Common myeloid progenitor, CD34-positive (primary cell): ENCODE measurements at regions not wholly inside any gene's neighbourhood (a gene's known extent, or its start where the extent isn't known, plus 50 kb on each side); places are given as distances from the start of the nearest gene placed in this dataset.

Experiments
- CTCF ChIA-PET: fragments of 350-600 bp; sonication (Branson Sonifier 250); formaldehyde crosslinking; loops from one replicate; lab custom pipeline; 2021; ENCODE audit warnings: antibody characterized with exemption; lab: Charles Lee
- POLR2A ChIA-PET: fragments of 350-600 bp; sonication (Branson Sonifier 250); formaldehyde crosslinking; loops from one replicate; lab custom pipeline; 2021; ENCODE audit warnings: antibody characterized with exemption; lab: Charles Lee
- DNase-seq, 3 donors: peaks; one replicate each; pipeline versions ENCODE4 v3.0.0 to v3.0.0-alpha.2; 2013
- H3K27ac ChIP-seq, 2 experiments: 1 replicate in 1 of 2; 2 replicates in 1 of 2; pipeline ENCODE4 v1.7.0; 2013; ENCODE audit warnings: inconsistent platforms in 2 of 2, low read length in 2 of 2, mild to moderate bottlenecking in 2 of 2, low read depth in 1 of 2, moderate library complexity in 1 of 2; ENCODE audit not compliant: severe bottlenecking in 2 of 2, insufficient read depth in 1 of 2, poor library complexity in 1 of 2
- H3K27me3 ChIP-seq, 5 experiments: replicated peaks in 2 of 5; 1 replicate in 3 of 5; 2 replicates in 2 of 5; pipeline versions ENCODE4 v1.6.1 to v1.7.0; 2013; ENCODE audit warnings: low read length in 4 of 5, mild to moderate bottlenecking in 2 of 5, moderate library complexity in 2 of 5, inconsistent platforms in 1 of 5; ENCODE audit not compliant: insufficient read depth in 5 of 5, control insufficient read depth in 4 of 5
- H3K36me3 ChIP-seq, 4 experiments: 1 replicate in 2 of 4; 2 replicates in 2 of 4; pipeline versions ENCODE4 v1.6.1 to v1.7.0; 2013; ENCODE audit warnings: low read length in 3 of 4, control low read depth in 1 of 4, mild to moderate bottlenecking in 1 of 4; ENCODE audit not compliant: control insufficient read depth in 4 of 4, insufficient read depth in 4 of 4
- H3K4me1 ChIP-seq, 4 experiments: 1 replicate in 3 of 4; 2 replicates in 1 of 4; pipeline versions ENCODE4 v1.6.1 to v1.7.1; 2013; ENCODE audit warnings: low read length in 3 of 4, mild to moderate bottlenecking in 3 of 4, control low read depth in 1 of 4, inconsistent platforms in 1 of 4, moderate library complexity in 1 of 4; ENCODE audit not compliant: control insufficient read depth in 4 of 4, insufficient read depth in 4 of 4; ENCODE audit errors: control extremely low read depth in 1 of 4
- H3K4me3 ChIP-seq, 7 experiments: 1 replicate in 4 of 7; 2 replicates in 3 of 7; pipeline versions ENCODE4 v1.5.1 to v1.7.0; 2013; ENCODE audit warnings: mild to moderate bottlenecking in 7 of 7, low read length in 6 of 7, moderate library complexity in 6 of 7, inconsistent platforms in 2 of 7, low read depth in 2 of 7, control low read depth in 1 of 7; ENCODE audit not compliant: insufficient read depth in 4 of 7, control insufficient read depth in 1 of 7; ENCODE audit errors: extremely low read depth in 1 of 7
- H3K9me3 ChIP-seq, 5 experiments: 1 replicate in 4 of 5; 2 replicates in 1 of 5; pipeline versions ENCODE4 v1.6.1 to v1.7.1; 2013; ENCODE audit warnings: low read length in 4 of 5, mild to moderate bottlenecking in 2 of 5, inconsistent platforms in 1 of 5, low read depth in 1 of 5, moderate library complexity in 1 of 5; ENCODE audit not compliant: control insufficient read depth in 4 of 5, insufficient read depth in 2 of 5; ENCODE audit errors: control extremely low read depth in 1 of 5
- WGBS: methylation state at CpG from one replicate; pipeline ENCODE4 v1.1.5; 2013; ENCODE audit not compliant: insufficient coverage; 5-methylcytosine and 5-hydroxymethylcytosine counted together

GRCh38 chr3:68287101-68287500 is 632.7 kb upstream of the SUCLG2 start:
- ChIA-PET CTCF (no interaction called here), POLR2A (no interaction called here)
- no peaks in the 10 kb centered on the region for H3K9me3 ChIP-seq
- H3K27ac ChIP-seq, result no peak overlapping the region
- 84% methylated on average over 7 of the region's 8 CpGs for WGBS
- H3K4me3 ChIP-seq, result no peak overlapping the region
- DNase-seq, result no peak
- no peaks in the 10 kb centered on the region for H3K27me3 ChIP-seq
- no peaks in the 10 kb centered on the region for H3K4me1 ChIP-seq
- H3K36me3 ChIP-seq, result no peaks in the 10 kb centered on the region

DNA sequence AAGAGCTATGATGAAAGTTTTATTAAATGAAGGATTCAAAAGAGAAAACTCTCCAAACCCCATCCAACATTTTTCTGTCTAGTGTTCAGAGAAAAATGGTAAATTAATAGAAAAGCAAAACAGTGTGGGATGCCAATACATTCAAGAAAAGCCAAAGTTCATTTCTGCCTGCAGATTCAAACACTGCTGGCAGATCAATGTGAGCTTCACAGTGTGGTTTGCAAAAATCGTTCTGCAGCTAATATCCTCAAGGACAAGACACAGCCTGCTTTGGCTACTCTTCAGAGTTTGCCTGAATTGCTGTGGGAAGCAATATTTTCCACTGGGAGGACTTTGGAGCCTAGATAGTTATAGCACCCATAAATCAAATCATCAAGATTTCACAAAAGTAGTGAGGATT is 619.9 kb upstream of the SUCLG2 start:
- WGBS, result no CpG with 5 or more reads among the region's 1 CpG
- POLR2A ChIA-PET, result no interaction called here

GRCh38 chr3:68271145-68271544 is 616.7 kb upstream of the SUCLG2 start:
- Histone ChIP-seq H3K27me3 (no peaks in the 10 kb centered on the region), H3K4me3 (no peak overlapping the region), H3K4me1 (no peaks in the 10 kb centered on the region), H3K9me3 (no peaks in the 10 kb centered on the region), H3K36me3 (no peaks in the 10 kb centered on the region), H3K27ac (no peak overlapping the region)
- DNase-seq, result no peak
- ChIA-PET CTCF (no interaction called here), POLR2A (no interaction called here)
- WGBS, result 100% methylated on average over 1 of the region's 2 CpGs

More for the DNA sequence above, 619.9 kb upstream of the SUCLG2 start:
- H3K9me3 ChIP-seq, result no peaks in the 10 kb centered on the region
- DNase-seq, result no peak
- no peak overlapping the region for H3K4me3 ChIP-seq
- H3K27ac ChIP-seq, result no peak overlapping the region
- no peaks in the 10 kb centered on the region for H3K36me3 ChIP-seq
- CTCF ChIA-PET, result no interaction called here
- H3K27me3 ChIP-seq, result peaks cover 0 to 1% (median 0%) of the 10 kb centered on the region in 5 experiments
- no peaks in the 10 kb centered on the region for H3K4me1 ChIP-seq

- WGBS, result 76% methylated on average over 3 of the region's 3 CpGs
- H3K36me3 ChIP-seq, result no peaks in the 10 kb centered on the region
- no peaks in the 10 kb centered on the region for H3K27me3 ChIP-seq
- ChIA-PET CTCF (no interaction called here), POLR2A (no interaction called here)
- H3K27ac ChIP-seq, result no peak overlapping the region
- H3K4me1 ChIP-seq, result no peaks in the 10 kb centered on the region
- no peaks in the 10 kb centered on the region for H3K9me3 ChIP-seq
- no peak overlapping the region for H3K4me3 ChIP-seq
- peak in 1 of 3 donors; percentile 0 for DNase-seq
These were observed 602.3 kb upstream of the SUCLG2 start for GRCh38 chr3:68256635-68257223.

DNA sequence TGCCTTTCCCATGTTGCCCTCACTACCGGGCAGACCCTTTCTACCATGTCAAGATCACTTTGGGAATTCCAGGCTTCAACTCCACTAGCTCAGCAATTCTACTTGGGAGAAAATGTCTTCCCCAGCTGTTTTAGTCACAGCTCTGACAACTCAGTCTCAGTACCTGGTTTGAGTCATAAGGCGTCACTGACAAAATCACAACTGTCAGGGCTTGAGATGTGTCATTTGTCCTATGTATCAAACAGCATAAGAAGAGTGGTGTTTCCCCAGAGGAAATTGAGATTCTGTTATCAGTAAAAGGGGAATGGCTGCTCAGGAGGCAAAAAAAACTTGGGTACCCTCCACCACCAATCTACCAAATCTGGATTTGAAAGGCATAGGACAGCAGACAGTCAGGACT is 594.9 kb upstream of the SUCLG2 start:
- CTCF ChIA-PET, result no interaction called here
- Histone ChIP-seq H3K4me3 (no peak overlapping the region), H3K9me3 (no peaks in the 10 kb centered on the region), H3K36me3 (no peaks in the 10 kb centered on the region), H3K27ac (no peak overlapping the region), H3K4me1 (no peaks in the 10 kb centered on the region), H3K27me3 (no peaks in the 10 kb centered on the region)
- DNase-seq, result no peak
- POLR2A ChIA-PET, result no interaction called here
- 100% methylated on average over 2 of the region's 2 CpGs for WGBS

- ChIA-PET POLR2A (no interaction called here), CTCF (no interaction called here)
- H3K27me3 ChIP-seq, result no peaks in the 10 kb centered on the region
- H3K36me3 ChIP-seq, result no peaks in the 10 kb centered on the region
- no peaks in the 10 kb centered on the region for H3K4me1 ChIP-seq
- H3K4me3 ChIP-seq, result no peak overlapping the region
- WGBS, result no CpG with 5 or more reads among the region's 1 CpG
- H3K9me3 ChIP-seq, result no peaks in the 10 kb centered on the region
- no peak for DNase-seq
- no peak overlapping the region for H3K27ac ChIP-seq
These were observed 588.2 kb upstream of the SUCLG2 start for GRCh38 chr3:68242606-68243005.

GRCh38 chr3:68239542-68239941 is 585.1 kb upstream of the SUCLG2 start:
- ChIA-PET CTCF (no interaction called here), POLR2A (no interaction called here)
- Histone ChIP-seq H3K9me3 (no peaks in the 10 kb centered on the region), H3K4me1 (no peaks in the 10 kb centered on the region), H3K36me3 (no peaks in the 10 kb centered on the region), H3K27ac (no peak overlapping the region), H3K27me3 (no peaks in the 10 kb centered on the region), H3K4me3 (no peak overlapping the region)
- no CpG with 5 or more reads among the region's 1 CpG for whole genome bisulfite sequencing
- no peak for DNase-seq
